ENCODE measurements at regions not wholly inside any gene's neighbourhood (a gene's known extent, or its start where the extent isn't known, plus 50 kb on each side); places are given as distances from the start of the nearest gene placed in this dataset.

DNA sequence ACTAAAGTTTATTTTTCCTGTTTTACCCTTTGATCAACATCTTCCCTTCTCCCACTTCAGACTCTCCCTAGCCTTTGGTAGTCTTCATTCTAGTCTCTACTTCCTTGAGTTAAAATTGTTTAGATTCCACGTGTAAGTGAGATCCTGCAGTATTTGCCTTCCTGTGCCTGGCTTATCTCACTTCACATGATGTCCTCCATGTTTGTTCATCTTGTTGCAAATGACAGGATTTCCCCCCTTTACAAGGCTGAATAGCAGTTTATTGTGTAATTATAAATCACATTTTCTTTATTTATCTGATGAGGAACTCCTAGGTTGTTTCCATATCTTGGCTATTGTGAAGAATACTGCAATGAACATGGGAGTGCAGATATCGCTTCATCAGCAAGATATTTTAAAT lies 461.7 kb downstream of the CHSY3 start (continued):
- TF ChIP-seq, protein P1, sequence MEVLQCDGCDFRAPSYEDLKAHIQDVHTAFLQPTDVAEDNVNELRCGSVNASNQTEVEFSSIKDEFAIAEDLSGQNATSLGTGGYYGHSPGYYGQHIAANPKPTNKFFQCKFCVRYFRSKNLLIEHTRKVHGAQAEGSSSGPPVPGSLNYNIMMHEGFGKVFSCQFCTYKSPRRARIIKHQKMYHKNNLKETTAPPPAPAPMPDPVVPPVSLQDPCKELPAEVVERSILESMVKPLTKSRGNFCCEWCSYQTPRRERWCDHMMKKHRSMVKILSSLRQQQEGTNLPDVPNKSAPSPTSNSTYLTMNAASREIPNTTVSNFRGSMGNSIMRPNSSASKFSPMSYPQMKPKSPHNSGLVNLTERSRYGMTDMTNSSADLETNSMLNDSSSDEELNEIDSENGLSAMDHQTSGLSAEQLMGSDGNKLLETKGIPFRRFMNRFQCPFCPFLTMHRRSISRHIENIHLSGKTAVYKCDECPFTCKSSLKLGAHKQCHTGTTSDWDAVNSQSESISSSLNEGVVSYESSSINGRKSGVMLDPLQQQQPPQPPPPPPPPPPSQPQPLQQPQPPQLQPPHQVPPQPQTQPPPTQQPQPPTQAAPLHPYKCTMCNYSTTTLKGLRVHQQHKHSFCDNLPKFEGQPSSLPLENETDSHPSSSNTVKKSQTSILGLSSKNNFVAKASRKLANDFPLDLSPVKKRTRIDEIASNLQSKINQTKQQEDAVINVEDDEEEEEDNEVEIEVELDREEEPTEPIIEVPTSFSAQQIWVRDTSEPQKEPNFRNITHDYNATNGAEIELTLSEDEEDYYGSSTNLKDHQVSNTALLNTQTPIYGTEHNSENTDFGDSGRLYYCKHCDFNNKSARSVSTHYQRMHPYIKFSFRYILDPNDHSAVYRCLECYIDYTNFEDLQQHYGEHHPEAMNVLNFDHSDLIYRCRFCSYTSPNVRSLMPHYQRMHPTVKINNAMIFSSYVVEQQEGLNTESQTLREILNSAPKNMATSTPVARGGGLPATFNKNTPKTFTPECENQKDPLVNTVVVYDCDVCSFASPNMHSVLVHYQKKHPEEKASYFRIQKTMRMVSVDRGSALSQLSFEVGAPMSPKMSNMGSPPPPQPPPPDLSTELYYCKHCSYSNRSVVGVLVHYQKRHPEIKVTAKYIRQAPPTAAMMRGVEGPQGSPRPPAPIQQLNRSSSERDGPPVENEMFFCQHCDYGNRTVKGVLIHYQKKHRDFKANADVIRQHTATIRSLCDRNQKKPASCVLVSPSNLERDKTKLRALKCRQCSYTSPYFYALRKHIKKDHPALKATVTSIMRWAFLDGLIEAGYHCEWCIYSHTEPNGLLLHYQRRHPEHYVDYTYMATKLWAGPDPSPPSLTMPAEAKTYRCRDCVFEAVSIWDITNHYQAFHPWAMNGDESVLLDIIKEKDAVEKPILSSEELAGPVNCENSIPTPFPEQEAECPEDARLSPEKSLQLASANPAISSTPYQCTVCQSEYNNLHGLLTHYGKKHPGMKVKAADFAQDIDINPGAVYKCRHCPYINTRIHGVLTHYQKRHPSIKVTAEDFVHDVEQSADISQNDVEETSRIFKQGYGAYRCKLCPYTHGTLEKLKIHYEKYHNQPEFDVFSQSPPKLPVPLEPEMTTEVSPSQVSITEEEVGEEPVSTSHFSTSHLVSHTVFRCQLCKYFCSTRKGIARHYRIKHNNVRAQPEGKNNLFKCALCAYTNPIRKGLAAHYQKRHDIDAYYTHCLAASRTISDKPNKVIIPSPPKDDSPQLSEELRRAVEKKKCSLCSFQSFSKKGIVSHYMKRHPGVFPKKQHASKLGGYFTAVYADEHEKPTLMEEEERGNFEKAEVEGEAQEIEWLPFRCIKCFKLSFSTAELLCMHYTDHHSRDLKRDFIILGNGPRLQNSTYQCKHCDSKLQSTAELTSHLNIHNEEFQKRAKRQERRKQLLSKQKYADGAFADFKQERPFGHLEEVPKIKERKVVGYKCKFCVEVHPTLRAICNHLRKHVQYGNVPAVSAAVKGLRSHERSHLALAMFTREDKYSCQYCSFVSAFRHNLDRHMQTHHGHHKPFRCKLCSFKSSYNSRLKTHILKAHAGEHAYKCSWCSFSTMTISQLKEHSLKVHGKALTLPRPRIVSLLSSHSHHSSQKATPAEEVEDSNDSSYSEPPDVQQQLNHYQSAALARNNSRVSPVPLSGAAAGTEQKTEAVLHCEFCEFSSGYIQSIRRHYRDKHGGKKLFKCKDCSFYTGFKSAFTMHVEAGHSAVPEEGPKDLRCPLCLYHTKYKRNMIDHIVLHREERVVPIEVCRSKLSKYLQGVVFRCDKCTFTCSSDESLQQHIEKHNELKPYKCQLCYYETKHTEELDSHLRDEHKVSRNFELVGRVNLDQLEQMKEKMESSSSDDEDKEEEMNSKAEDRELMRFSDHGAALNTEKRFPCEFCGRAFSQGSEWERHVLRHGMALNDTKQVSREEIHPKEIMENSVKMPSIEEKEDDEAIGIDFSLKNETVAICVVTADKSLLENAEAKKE (CRISPR knock-in tag; IDR thresholded peaks at IDR 0.05): no peak
- TF ChIP-seq ZNF114 (CRISPR knock-in tag; IDR thresholded peaks at IDR 0.05): no peak
- TF ChIP-seq NANOG (IDR thresholded peaks at IDR 0.05; ENCODE audit: borderline replicate concordance): no peak
- TF ChIP-seq EZH2phosphoT487 (IDR thresholded peaks at IDR 0.05; ENCODE audit: unreplicated experiment): no peak

DNA sequence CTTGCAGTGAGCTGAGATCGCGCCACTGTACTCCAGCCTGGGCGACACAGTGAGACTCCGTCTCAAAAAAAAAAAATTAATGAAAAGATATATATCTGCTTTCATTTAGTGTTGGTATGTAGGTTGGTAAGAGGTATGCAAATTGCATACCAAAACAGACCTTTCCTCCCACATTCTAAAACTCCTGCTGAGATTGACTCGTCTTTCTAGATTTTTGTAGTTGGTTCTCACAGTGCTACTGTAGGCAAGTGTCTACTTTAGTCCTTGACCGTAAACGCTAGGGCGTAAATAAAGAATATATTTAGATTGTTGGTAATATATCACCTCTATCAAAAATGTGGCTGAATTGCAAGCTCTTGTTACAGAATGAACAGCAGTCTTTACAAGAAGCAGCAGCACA lies 445.9 kb downstream of the CHSY3 start:
- no peaks in the 10 kb centered on the region for H4K20me1 ChIP-seq (replicated peaks; ENCODE audit: insufficient read depth)
- H3K27me3 Mint-ChIP-seq (ENCODE audit: insufficient read depth, low read depth, poor library complexity): no peaks in the 10 kb centered on the region
- no peak overlapping the region for H3K4me3 ChIP-seq
- H3K9me2 ChIP-seq (ENCODE audit: insufficient read depth): no peaks in the 10 kb centered on the region
- TF ChIP-seq, protein P2, sequence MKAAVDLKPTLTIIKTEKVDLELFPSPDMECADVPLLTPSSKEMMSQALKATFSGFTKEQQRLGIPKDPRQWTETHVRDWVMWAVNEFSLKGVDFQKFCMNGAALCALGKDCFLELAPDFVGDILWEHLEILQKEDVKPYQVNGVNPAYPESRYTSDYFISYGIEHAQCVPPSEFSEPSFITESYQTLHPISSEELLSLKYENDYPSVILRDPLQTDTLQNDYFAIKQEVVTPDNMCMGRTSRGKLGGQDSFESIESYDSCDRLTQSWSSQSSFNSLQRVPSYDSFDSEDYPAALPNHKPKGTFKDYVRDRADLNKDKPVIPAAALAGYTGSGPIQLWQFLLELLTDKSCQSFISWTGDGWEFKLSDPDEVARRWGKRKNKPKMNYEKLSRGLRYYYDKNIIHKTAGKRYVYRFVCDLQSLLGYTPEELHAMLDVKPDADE (IDR thresholded peaks at IDR 0.05): no peak
- TF ChIP-seq, protein P3, sequence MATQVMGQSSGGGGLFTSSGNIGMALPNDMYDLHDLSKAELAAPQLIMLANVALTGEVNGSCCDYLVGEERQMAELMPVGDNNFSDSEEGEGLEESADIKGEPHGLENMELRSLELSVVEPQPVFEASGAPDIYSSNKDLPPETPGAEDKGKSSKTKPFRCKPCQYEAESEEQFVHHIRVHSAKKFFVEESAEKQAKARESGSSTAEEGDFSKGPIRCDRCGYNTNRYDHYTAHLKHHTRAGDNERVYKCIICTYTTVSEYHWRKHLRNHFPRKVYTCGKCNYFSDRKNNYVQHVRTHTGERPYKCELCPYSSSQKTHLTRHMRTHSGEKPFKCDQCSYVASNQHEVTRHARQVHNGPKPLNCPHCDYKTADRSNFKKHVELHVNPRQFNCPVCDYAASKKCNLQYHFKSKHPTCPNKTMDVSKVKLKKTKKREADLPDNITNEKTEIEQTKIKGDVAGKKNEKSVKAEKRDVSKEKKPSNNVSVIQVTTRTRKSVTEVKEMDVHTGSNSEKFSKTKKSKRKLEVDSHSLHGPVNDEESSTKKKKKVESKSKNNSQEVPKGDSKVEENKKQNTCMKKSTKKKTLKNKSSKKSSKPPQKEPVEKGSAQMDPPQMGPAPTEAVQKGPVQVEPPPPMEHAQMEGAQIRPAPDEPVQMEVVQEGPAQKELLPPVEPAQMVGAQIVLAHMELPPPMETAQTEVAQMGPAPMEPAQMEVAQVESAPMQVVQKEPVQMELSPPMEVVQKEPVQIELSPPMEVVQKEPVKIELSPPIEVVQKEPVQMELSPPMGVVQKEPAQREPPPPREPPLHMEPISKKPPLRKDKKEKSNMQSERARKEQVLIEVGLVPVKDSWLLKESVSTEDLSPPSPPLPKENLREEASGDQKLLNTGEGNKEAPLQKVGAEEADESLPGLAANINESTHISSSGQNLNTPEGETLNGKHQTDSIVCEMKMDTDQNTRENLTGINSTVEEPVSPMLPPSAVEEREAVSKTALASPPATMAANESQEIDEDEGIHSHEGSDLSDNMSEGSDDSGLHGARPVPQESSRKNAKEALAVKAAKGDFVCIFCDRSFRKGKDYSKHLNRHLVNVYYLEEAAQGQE (IDR thresholded peaks at IDR 0.05; ENCODE audit: unreplicated experiment): no peak
- TF ChIP-seq POLR2AphosphoS5 (IDR thresholded peaks at IDR 0.05; ENCODE audit: low read depth): no peak
- TF ChIP-seq CREB1 (CRISPR knock-in tag; IDR thresholded peaks at IDR 0.05; ENCODE audit: low read depth): no peak
- TF ChIP-seq STAT1 (IDR thresholded peaks at IDR 0.05; ENCODE audit: unreplicated experiment): no peak
- no peak for TF ChIP-seq ZNF331 (CRISPR knock-in tag; IDR thresholded peaks at IDR 0.05; ENCODE audit: low read depth)
- no peak for TF ChIP-seq JUNB (IDR thresholded peaks at IDR 0.05; ENCODE audit: unreplicated experiment)
- no peak for TF ChIP-seq EZH2 (IDR thresholded peaks at IDR 0.05; ENCODE audit: low read depth, unreplicated experiment)
- no peak for TF ChIP-seq EZH2phosphoT487 (IDR thresholded peaks at IDR 0.05; ENCODE audit: unreplicated experiment)
- no peak for ATAC-seq
- no peak overlapping the region for H3K4me3 Mint-ChIP-seq
- H3K27ac Mint-ChIP-seq: no peak overlapping the region
- H3K4me1 ChIP-seq (ENCODE audit: insufficient read depth): no peaks in the 10 kb centered on the region
- H3K4me1 Mint-ChIP-seq: peaks cover 3% of the 10 kb centered on the region; the same call in 1 of the 3 replicates
- DNase-seq (ENCODE audit: low spot score): peak; percentile 16
- no peak overlapping the region for H3K27ac ChIP-seq (ENCODE audit: low read depth)
- H3K4me2 ChIP-seq: no peak overlapping the region
- H3F3A ChIP-seq (replicated peaks; ENCODE audit: low read depth): no peaks in the 10 kb centered on the region
- H3K79me2 ChIP-seq (replicated peaks; ENCODE audit: insufficient read depth): no peaks in the 10 kb centered on the region
- H2AFZ ChIP-seq: no peak overlapping the region
- no peaks in the 10 kb centered on the region for H3K36me3 ChIP-seq (ENCODE audit: insufficient read depth)
- no peaks in the 10 kb centered on the region for H3K36me3 Mint-ChIP-seq (ENCODE audit: low read depth)
- H3K27me3 ChIP-seq (ENCODE audit: insufficient read depth): no peaks in the 10 kb centered on the region
- no peaks in the 10 kb centered on the region for H3K9me3 Mint-ChIP-seq

All from GM23338 (cell line).